VCaP (cell line): ENCODE measurements at regions not wholly inside any gene's neighbourhood (a gene's known extent, or its start where the extent isn't known, plus 50 kb on each side); places are given as distances from the start of the nearest gene placed in this dataset.

Experiments used
- H3K27ac ChIP-seq: fragments of 450-650 bp; 2 replicates; pipeline ENCODE4 v1.5.1; 2017
- TF ChIP-seq, protein P1 (sequence below): fragments of 450-650 bp; conservative IDR thresholded peaks from 2 replicates; pipeline ENCODE4 v1.5.1; 2017; ENCODE audit warnings: mild to moderate bottlenecking, moderate library complexity

DNA sequence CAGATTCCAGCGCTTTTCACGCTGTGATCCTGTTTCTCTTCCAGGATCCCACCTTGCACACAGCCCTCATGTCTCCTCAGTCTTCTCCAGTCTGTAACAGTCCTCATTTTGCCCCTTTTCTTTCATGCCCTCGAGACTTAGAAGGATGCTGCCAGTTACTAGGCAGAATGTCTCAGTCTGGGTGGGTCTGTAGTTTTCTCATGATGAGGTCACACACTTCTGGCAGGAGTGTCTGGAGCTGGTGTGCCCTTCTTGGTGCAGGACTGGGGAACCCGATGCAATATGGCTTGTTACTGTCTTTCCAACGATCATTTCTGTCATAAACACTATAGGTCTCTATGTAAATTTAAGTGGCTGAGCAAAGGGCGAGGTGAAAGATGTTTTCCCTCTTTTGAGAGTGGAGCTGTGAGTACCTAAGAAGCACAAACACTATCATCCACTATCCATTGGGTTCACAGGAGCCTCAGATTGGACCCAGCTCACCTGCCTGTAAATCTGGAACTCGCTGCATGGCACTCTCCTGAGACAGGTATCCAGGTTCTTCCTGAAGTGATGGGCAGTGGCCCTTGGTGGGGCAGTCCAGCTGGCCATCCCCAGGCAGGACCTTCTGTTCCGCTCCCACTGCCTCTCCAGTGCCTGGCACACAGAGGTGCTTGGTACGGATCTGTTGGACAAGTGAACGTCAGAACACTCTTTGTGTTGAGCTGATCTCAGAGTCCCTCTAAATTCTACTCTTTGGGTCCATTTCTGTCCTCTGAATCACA is 64.3 kb upstream of the ZNF32 start:
- TF ChIP-seq, protein P1, sequence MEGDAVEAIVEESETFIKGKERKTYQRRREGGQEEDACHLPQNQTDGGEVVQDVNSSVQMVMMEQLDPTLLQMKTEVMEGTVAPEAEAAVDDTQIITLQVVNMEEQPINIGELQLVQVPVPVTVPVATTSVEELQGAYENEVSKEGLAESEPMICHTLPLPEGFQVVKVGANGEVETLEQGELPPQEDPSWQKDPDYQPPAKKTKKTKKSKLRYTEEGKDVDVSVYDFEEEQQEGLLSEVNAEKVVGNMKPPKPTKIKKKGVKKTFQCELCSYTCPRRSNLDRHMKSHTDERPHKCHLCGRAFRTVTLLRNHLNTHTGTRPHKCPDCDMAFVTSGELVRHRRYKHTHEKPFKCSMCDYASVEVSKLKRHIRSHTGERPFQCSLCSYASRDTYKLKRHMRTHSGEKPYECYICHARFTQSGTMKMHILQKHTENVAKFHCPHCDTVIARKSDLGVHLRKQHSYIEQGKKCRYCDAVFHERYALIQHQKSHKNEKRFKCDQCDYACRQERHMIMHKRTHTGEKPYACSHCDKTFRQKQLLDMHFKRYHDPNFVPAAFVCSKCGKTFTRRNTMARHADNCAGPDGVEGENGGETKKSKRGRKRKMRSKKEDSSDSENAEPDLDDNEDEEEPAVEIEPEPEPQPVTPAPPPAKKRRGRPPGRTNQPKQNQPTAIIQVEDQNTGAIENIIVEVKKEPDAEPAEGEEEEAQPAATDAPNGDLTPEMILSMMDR = no peak
- H3K27ac ChIP-seq = no peak overlapping the region

DNA sequence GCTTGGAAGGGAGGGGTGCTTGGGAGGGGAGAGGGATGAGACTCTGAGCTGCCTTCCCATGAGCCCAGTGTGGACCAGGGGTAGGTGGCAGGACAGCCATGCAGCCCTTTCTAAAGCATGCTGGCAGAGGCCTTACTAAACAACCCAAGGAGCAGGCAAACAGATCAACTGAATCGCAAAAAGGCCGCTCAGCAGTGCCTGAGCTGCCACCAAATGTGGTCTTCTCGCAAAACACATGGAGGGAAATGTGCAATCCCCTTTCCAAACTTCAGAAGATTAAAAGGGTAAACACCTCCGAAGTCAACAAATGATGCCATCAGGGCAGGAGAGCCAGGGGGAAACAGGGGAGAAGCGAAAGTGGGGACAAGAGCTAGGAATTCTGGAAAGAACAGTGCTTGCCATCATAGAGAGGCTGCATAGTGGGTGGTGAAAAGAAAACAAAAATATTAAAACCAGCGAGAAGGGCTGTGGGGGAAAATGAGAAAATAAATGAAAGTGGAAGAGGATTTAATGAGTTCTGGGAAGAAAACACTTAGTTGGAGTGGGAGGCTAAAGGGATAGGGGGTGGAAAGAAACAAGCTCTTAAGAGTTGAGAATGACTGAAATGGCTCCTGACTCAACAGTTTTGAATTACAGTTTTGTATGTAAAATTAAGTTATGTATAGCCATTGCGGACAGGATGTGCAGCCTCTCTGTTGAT is 62.2 kb upstream of the ZNF32 start:
- no peak overlapping the region for H3K27ac ChIP-seq
- TF ChIP-seq, protein P1 = no peak

DNA sequence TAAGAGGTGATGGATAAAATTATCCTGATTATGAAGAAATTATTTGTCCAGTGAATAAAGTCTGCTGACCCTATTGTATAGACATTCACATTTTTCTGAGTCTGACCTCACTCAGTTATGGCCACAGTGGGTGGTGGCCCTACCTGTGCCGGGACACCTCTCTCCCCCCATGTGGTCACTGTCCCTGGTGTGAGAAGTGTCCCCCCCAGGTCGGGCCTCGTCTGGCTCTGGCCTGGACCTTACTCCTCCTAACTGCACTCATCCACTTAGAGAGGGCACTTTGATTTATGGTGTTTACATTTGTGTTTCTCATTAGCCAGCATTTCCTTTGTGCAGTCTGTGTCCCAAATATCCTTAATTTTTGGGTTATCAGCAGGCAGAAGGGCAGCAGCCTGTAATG is 59.6 kb upstream of the ZNF32 start:
- TF ChIP-seq, protein P1 = no peak
- no peak overlapping the region for H3K27ac ChIP-seq

DNA sequence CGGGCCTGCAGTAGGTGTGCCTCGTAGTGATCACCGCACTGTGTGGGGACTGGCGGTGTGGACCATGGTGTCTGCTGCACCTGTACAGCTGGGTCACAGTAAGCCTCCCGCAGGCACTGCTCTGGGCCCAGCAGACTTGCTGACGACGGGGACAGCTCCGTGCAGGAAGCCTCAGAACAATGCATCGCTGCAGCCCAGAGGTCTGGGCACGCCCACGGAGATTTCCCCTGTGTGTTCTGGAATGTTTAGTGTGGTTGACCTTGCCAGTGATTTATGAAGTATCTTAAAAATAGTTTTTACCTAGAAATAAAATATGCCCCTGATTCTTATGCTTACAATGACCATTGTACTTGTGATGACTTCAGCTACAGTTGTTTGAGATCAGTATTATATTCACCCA is 59.1 kb upstream of the ZNF32 start:
- TF ChIP-seq, protein P1 = no peak
- H3K27ac ChIP-seq = no peak overlapping the region

DNA sequence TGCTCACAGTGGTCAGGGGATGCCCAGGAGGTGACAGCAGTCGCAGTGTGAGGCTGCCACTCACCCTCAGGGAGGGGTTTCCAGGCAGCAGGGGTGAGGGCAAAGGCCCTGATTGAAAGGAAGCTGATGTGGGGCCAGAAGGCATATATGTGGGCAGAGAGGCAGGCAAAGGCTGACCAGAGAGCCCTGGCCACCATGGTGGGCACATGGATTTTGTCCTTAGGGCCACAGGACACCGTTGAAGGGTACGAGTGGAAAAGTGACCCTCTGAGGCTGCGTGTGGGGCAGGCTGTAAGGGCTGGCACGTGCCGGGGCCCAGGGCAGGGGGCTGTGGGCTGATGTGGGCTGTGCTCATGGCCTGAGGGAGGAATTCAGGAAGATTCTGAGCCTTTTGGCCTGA is 57.5 kb upstream of the ZNF32 start:
- TF ChIP-seq, protein P1 = no peak
- H3K27ac ChIP-seq = no peak overlapping the region

DNA sequence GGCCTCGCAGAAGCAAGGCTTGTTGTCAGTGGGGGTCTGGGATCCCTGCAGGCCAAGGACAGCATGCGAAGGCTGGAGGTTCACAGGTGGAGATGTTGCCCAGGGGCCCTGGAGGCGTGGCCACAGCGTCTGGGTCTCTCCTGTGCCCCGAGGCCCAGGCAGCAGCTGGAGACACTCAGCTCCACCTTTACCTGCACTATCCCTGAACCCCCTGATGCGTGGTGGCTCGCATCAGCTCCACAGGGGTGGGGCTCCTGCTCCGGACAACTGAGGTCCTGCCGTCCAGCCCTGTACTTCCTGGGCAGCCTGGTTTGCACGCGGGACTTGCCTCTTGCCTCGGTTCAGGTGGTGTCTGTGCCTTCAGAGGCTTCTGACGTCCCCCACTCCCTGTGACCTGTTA is 54.6 kb upstream of the ZNF32 start:
- TF ChIP-seq, protein P1 = no peak
- no peak overlapping the region for H3K27ac ChIP-seq

DNA sequence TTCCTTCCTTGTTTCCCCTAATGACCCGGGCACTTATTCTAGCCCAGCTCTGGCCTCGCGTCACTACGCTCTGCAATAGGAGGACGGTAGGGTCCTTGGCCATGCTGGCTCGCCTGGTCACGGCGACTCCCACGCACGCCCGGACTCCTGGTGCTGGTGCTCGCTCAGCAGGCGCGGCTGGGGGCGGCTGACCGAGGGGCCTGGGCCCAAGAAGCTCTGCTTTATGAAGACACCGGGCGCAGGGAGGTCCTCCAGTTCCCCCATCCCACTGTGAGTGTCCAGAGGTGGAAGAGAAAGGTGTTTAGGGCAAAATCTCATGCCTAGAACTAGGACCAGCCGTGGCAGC is 54.2 kb upstream of the ZNF32 start:
- H3K27ac ChIP-seq = no peak overlapping the region
- TF ChIP-seq, protein P1 = no peak
